Esophagus mucosa (tissue), 1 donor: ENCODE measurements at regions not wholly inside any gene's neighbourhood (a gene's known extent, or its start where the extent isn't known, plus 50 kb on each side); places are given as distances from the start of the nearest gene placed in this dataset.

ENCODE experiments used
- ATAC-seq: fragments of 200-7000 bp; cut with Tn5 transposase; one replicate; pipeline ENCODE4 v1.9.1; 2020
- donor health status: DM: yes; HTN: yes; CAD: no.

DNA sequence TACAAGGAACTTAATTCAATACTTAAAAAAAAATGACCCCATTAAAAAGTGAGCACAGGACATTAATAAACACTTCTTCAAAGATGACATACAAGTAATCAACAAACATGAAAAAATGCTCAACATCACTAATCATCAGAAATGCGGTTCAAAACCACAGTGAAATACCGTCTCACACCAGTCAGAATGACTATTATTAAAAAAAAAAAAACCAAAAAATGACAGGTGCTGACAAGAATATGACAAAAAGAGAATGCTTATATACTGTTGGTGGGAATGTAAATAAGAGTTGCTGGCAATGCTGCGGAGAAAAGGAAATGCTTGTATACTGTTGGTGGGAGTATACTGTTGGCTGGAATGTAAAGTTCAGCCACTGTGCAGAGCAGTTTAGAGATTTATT, 358.3 kb upstream of the CBLB start:
- ATAC-seq, result no peak

DNA sequence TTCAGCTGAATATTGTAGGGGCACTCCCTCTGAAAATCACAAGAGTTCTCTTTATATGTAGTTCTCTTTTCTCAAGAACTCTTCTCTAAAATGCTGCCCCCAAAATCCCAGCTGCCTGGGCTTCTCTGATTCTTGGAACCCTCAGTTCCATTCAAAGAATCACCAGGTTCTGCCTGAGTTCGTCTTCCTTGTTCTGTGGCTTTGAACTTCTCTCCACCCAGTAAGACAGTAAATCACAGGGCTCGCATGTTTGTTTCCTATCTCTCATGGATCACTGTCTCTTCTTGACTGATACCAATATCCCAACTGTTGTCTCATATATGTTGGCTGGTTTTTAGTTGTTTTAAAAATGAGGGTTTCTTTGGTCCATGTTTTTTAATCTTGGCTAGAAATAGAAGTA, 359.5 kb upstream of the CBLB start:
- ATAC-seq, result no peak

DNA sequence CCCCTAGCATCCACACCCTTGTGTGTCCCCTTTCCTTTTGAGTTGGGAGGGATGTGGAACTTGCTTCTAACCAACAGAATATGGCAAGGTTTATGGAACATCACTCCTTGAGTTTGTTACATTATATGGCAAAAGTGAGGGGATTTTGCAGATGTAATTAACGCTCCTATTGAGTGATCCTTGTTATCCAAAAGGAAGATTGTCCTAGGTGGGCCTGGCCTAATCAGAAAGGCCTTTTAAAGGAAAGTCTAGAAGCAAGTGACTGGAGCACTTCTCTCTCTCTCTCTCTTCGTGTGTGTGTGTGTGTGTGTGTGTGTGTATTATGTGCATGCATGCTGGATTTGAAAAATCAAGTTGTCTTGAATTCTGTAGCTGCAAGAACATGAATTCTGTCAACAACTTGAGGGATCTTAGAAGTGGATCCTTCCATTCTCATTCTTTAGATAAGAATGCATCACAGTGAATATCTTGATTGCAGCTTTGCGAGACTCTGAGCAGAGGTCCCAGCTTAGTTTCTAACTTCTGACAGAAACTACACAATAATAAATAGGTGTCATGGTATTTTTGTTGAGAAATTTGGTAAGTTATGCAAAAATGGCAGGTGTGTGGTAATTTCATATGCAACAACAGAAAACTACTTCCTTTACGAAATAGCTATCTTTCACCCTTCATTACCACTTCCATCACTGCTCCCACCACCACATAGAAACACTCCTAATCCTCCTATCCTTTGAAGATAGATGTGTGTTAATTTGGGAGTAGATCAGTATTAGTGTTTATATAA, 360.9 kb upstream of the CBLB start:
- ATAC-seq, result no peak

DNA sequence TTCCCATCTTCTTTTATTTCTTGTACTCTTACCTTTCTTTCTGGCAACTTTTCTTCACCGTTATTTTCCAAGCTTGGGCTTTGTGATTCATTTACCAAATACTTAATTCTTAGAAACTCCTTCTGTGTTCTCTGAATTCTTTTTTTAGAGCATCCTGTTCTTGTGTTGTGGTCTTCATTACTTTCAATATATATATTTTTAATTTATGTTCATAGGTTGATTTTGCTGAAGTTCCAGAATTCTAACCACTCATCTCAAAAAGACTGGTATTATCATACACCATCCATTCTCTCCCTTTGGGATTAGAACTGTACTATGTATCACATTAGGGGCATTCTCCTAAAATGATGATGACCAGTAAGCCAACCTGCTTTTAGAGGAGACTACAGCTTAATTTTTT, 362.3 kb upstream of the CBLB start:
- ATAC-seq, result no peak

DNA sequence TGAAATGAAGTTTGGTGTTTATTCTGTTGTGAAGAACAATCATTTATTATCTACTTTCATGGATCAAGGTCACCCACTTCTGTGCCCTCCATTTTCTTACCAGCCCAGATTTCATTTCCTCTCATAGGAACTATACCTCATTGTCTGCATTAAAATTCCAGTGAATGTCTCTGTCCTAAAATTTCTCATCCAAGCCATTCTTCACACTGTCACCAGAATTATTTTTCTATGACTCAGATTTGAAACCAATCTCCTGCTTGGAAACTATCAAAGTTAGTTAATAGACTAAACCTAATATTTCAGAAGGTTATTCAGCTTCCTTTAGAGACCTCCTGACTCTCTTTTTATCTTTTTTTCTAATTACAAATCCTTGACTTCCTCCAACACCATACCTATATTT, 364.1 kb upstream of the CBLB start:
- no peak for ATAC-seq

DNA sequence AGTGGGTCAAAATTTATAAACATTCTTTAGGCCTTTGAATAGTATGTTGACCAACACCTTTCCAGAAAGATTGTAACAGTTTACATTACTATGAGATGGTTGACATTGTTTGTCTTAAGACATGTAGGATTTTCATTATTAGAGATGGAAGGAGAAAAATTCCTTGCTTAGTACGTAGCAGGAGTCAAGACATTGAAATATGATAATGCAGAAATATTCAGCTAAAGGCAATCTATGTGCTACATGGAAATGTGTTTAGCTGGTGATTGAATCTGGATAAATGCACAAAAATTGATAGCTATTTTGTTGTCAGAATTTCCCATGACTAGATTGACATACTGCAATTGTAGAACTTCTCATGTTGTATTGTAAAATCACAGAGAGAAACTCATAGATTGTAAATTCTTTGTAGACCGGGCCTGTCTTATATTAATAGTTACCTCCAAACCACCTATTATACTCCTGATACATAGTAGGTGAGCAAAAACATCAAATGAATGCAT, 370.4 kb upstream of the CBLB start:
- ATAC-seq, result no peak

DNA sequence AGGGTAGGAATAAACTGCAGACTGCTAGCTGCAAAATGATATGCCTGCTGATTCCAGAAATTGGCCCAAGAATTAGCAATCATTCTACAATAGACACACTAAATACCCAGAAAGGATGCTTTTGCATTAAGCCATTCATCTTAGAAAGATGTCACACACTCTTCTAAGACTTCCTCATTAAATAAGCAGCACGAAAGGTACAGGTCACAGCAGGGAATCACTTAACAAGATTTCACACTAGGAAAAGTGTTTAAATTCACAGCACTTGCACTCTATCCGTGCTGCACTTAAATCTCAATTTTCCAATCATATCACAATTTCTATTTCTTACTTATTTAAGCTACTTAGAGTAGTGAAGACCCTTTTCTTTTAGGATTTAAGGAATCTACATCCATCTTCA, 372.8 kb upstream of the CBLB start:
- no peak for ATAC-seq

DNA sequence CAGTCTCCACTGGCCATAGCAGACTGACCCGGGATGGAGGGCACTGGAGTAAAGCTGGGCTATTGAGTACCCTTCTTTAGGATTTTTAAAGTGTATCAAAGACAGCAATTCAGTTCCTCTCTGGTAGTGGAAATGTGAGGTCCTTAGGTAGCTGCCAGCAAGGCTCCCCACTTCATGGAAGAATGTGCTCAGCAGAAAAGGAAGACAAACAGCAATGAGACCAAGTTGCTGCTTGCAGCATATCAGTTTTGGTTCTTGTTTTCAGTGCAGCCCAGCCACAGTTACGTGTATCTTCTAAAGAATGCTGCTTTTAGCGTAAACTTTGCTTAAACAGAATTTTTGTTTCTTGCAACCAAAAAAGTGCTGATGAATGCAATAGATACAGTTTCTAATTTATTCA, 374.0 kb upstream of the CBLB start:
- no peak for ATAC-seq

DNA sequence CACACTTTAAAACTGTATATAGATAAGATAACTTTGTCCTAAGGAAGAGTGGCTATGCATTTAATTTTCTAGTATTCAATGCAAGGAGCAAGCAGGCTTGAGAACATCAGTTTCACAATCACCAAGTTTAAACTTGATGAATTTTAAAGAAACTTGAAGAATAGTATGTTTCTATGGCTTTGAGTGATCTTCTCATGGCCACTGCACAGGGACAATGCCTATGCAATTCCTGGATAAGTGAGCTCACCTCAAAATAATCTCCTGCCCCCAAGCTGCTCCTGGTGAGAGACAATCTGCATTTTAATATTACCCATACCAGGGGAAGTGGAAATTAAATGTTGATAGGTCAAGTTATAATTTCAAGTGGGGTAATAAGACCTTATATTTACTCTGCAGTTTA, 376.6 kb upstream of the CBLB start:
- ATAC-seq, result no peak

DNA sequence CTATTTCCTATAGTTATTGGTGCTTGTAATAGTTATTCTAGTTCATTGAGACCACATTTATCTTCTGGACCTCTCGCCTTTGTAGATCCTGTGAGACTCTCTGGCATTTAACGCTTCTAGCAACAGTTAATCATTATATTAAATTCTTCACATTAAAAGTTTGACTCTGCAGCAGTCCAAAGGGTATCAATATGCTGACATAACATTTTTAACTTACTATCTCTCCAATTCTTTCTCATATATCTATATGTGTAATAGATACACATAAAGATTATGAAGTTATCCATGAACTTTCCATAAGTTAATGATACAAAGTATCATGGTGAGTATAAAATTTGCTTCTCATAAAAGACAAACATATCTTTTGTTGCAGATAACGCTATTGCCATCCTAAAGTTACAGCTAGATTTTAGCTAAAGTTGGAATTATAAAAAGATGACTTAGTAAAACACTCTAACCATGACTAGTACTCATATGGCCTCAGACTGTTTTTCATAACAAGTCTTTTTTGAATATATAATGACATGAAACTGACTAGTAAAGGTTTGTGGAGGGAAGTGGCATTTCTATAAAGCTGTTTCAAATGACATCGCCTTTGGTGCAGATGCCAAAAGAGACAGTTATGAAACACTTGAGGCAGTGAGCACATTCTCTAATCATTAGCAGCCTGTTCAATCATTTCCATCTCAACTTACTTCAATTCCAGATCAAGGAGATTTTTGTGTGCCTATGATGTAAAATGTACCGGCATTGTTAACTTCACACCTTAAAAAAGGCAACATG, 379.3 kb upstream of the CBLB start:
- ATAC-seq, result no peak

DNA sequence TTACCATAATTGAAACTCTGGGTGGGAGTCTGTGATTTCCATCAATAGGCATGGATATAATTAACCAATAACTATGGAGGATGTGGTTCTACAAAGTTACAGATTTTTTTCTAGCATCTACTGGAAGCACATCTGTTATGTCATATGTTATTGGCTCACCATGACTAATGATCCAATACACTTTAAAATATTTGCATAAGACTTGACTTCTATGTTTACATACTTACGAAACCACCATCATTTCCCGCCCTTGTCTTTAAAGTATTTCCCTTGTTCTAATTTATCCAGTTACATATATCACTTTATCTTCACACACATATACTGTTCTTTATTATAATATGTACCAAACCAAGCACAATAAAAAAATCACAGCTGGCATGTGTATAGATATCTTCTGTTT, 380.3 kb upstream of the CBLB start:
- no peak for ATAC-seq

DNA sequence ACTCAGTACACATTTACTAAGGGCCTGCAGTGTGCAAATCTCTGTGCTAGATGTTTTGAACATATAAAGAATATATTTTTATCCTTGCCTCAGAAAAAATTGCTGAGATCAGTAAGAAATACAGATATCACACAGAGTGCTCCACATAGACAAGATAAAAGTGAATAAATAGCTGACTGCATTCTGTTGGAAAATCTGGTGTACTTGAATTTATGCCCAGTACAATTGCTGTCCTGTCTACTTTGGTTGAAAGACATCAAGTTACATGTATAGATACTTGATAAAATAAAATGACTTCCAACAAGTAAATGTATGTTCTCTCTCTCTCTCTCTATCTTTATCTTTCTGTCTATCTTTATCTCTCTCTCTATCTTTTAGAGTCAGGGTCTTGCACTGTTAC, 381.2 kb upstream of the CBLB start:
- no peak for ATAC-seq

DNA sequence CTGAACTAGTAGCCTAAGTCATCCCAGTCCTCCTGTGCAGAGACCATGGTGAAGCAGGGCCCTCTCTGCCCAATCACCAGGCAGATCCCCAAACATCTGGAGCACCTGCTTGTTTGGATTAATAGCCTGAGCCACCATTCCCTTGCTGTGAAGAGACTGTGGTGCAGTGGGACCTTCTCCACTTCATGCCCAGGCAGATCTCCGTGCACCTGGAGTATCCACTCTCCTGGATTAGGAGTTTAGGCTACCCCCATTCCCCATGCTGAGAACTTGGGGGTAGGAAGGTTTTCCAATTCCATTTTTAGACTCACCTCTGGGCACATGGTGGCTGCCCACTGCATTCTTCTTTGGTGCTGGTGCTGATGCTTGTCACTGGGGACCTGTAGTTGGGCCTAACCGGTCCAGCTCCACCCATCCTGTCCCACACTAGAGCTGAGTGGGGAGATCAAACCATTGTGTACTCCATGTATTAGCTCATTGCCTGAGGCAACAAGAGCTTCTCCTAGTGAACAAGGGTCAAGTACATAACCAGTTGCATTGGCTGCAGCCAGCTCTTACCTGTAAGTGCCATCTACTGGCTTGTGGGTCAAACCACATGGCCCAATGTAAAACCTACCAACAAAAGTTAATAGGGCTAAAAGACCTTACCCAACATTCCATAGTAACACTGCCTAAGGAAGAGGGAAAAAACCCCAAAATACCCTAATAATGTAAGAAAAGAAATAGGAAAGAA, 382.5 kb upstream of the CBLB start:
- ATAC-seq, result peak; percentile 22

DNA sequence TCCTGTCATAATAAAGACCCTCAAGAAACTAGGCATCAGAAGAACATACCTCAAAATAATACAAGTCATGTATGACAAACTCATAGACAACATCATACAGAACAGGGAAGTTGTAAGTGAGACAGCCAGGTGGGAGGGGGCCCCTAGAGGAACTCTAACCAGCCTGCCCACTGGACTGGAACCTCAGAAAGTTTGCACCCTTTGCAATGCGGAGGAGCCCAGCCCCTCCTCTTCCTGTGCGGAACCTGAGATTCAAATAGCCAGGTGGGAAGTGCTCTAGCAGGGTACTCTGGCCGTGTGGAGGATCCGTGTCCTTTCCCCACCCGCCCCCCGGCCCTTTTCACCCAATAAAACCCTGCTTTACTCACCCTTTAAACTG, 387.0 kb upstream of the CBLB start:
- peak; percentile 84 for ATAC-seq

DNA sequence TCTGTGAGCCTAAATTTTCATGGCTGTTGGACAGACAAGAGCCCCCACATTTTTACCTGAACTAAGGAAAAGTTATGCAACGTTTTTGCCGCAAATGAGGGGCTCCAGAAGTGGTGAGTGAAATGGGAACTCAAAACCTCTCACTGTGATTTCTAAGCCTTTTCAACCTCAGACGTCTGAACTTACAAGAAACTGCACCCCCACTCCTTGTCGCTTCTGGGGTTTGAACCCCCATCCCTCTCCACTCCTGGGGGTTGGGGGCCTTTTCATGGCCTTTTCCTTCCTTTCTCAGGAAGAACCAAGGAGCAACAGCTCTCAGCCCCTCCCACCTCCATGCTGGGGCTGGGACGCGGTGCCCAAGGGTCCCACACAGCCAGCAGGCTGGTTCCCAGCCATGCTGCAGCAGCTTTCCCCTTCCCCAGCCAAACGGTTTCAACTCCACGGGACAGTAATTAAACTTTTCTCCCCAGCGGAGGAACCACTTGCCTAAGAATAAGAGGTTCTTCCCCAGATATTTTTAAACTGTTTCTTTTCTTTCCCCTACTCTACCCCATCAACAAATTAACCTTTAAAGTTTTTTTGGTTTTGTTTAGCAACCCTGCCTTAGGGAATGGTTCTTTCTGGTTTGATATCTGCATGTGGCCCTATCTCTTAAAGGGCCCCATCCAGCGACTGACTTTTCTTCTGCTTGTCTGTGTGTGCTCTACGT, 387.6 kb upstream of the CBLB start:
- ATAC-seq, result no peak

DNA sequence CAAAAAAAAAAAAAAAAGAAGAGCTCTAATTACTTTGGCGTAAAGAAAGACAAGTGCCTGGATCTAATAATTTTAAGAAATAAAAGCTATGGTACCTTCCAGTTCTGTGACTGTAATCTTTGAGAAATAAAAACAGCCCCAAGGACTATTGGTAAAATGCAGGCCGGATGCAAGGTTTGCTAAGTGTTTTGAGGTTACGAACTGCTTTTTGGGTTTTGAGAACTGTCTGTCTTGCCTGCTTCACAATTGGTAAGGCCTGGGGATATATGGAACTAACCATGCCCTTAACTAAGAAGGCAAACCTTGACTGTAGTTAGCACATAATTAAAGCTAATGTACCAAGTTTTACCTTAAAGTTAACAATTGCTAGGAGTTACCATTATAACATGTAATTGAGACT, 388.4 kb upstream of the CBLB start:
- ATAC-seq, result no peak

DNA sequence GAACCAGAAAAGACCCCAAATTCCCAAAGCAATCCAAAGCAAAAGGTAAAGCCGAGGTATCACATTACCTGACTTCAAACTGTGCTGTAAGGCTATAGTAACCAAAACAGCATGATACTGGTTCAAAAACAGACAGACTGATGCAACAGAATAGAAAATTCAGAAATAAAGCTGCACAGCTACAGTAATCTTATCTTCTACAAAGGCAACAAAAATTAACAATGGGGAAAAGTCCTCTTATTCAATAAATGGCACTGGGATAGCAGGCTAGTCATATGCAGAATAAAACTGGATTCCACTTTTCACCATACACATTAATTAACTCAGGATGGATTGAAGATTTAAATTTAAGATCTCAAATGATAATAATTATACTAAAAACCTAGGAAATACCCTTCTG, 392.6 kb upstream of the CBLB start:
- ATAC-seq, result no peak

DNA sequence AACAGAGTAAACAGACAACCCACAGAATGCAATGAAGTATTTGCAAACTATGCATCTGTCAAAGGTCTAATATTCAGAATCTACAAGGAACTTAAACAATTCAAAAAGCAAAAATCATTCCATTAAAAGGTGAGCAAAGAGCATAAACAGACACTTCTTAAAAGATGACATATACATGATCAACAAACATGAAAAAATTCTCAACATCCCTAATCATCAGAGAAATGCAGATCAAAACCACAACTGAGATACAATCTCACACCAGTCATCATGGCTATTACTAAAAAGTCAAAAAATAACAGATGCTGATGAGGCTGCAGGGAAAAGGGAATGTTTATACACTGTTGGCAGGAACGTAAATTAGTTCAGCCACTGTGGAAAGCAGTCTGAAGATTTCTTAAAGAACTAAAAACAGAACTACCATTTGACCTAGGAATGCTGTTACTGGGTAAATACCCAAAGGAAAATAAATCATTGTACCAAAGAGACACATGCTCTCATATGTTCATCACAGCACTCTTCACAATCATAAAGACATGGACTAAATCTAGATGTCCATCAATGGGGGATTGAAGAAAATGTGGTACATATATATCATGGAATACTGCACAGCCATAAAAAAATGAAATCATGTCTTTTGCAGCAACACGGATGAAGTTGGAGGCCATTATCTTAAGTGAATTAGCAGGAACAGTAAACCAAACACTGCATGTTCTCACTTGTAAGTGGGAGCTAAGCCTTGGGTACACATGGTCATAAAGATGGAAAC, 393.3 kb upstream of the CBLB start:
- ATAC-seq, result no peak

DNA sequence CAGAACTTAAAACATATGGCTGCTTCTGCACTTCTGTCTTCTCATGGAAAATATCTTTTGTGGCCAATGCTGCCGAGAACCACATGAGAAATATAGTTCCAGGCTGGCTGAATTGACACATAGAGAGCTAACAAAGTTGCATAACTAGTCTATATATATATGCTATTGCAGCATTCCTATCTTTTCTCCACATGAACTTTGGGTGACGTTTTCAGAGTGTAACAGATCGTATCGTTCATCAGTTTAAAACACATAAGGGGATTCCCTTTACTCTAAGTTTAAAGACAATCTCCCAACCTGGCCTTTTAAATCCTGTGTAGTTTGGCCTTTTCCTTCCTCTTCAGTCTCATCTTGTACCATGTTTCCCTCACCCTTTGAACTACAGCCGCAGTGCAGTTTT, 394.2 kb upstream of the CBLB start:
- ATAC-seq, result no peak

DNA sequence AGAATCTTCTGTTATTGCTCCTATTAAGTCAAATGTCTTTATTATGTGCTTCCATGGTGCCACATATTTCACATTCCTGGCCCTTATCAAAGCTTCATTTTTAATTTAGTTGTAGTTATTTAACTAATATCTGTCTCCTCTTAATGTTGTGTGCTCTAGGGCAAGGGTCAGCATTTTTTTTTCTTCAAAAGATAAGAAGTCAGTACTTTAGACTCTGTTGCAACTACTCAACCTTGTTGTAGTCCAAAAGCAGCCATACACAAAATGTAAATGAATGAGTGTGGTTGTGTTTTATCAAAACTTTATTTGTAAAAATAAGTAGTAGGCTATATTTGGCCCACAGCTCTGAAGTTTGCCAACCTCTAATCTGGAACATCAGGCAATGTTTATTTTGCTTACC, 394.7 kb upstream of the CBLB start:
- no peak for ATAC-seq

DNA sequence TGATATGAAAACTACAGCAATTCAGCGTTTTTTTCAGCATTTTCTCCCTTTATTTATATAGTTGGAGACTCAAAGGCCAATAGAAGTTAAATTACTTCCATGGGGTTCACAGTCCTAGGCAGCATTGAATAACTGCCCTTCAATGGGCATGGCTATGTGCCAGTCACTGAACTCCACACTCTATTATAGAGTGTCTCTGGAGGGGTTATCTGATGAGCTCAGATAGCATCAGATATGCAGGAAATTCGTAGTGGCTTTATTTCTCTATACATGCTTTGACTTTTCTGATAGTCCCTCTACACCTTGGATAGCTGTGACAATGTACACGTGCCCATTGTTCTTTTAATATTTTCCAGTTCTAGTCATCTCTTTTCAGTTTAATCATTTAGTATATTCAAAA, 396.9 kb upstream of the CBLB start:
- ATAC-seq, result no peak

DNA sequence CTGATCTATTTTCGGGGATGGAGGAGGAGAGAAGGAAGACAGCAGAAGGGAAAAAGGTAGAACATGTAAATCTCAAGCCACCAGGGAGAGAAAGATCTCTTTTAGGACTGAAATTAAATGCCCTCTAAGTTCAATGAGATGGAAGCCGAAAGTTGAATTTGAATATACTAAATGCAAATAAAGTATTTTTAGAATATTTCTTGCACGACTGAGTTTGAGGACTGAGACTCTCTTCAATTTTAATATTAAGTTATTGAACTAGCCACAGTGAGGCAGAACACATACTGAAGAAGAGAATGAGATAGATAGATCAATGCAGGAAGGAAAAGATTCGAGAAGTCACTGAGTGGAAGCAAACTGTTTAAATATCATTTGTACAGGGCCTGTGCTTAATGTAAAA, 399.9 kb upstream of the CBLB start:
- ATAC-seq, result no peak
